GM18873 (cell line): ENCODE measurements at regions not wholly inside any gene's neighbourhood (a gene's known extent, or its start where the extent isn't known, plus 50 kb on each side); places are given as distances from the start of the nearest gene placed in this dataset.
"Not testable (repeated sequence)": the region's sequence is repeated elsewhere in the genome, so short reads cannot be mapped to it uniquely, and the experiment has no call there.

Experiments
- ATAC-seq: cut with Tn5 transposase; IDR thresholded peaks from one replicate; pipeline ENCODE4 v1.9.1; 2021; ENCODE audit warnings: mild to moderate bottlenecking, moderate library complexity, moderate number of reproducible peaks; ENCODE audit not compliant: unreplicated experiment, low FRiP score

DNA sequence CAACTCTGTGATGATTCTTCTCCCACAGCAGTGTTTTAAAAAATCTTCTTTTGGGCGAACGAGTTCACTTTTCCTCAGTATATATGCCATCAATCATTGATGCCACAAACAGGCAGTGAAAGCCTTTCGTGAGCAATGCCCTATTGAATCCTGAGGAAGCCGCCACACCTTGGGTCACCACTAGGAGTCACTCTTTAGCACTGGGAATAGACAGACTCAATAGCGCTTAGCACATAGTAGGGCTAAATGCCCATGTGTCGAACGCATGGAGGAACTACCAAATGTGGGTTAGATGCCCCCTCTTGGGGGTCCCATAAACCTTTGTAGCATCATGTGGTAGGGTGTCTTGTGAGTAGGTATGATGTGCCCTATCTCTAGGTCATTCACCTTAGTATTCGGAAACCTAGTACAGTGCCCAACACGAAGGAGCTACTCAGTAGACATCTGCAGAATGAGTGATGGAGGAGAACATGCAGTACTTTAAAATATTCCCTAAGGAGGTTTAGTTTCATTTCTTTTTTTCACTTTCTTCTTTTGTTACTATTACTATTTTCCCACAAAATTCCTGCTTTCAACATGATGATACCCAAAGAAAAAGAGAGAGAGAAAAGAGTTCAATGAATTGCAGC, 603.7 kb downstream of the BNC2 start:
- ATAC-seq, result no peak

DNA sequence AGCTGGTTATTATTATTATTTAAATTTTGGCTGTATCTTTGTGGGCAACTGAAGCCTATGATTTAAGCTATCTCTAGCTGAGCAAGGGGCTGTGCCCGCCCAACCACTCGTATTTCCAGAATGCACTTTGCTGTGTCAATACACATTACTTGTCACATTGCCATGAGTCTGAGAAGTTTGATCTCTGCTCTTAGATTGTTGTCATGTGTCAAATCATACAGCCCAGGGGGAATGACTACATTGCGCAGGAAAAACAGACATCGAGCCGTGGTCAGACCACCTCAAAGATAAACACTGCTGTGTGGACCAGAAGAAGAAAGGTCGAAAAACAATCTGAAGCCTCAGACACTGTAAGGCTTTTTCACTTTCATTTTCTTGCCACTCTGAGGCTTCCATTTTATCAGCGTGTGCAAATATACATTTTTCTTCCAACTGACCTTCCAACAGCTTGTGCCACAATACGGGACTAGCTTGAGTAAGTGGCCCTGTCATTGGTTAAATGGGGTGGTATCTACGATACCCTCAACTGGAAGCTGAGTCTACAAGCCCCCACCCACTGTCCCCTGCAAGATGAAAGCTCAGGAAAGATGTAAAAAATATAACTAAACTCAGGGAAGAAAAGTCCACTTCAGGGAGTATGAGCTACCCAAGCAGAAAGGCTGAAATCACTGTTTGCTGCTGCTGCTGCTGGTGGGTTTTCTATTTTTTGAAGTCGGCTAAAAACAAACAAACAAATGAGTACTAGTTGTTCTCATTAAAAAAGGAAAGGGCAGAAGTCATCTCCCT, 603.0 kb downstream of the BNC2 start:
- ATAC-seq, result no peak

DNA sequence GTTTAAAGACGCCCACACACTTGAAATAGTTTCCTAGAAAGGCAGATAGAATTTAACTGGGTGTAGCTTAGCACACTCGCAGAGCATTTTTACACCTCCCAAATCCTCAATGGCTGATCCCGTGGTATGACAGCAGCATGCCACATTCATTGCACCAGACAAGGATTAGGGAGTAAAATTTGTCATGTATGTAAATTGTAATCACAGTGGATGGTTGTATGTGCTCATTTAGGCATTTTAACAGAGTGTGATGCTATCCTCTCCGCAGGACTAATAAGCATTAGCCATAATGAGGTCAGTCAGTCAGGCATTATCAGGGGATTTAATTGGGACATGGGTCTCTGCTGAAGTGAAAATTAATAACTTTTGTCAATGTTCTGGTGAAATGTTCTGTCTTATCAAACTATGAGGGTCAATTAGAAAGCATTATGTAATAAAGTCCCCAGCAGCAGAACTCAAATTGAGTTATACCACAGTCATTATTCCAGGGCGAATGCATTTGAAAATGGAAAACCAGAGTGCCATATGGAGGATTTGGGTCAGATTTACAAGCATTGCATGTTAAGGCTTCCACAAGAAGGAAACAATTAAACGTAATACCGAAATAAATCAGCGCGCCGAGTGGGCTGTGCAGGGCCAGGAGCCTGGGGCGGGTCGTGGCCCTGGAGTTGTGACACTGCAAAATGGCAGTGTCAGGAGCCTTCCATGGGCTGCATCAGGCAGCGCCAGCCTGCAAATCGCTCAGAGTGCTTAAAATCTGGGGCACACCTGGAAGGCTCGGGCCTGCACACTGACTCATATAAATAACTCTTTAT, 602.2 kb downstream of the BNC2 start:
- no peak for ATAC-seq

DNA sequence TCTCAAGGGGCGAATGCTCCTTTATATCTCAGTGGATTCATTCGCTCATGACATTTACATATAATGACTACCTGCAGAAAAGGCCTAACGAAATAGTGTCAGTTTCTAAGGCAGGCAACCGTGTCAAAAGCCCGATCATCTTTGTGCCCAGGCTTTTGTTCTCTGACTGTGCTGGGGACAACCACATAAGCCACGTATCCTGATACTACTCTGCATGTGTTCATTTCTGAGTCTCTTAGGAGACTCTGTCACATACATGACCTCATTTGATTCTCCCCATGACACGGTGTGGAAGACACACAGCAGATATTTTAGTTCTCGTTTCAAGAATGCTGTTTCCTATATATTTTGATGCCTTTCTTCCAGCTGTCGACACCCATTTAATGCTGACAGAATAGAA, 598.5 kb downstream of the BNC2 start:
- ATAC-seq, result no peak

DNA sequence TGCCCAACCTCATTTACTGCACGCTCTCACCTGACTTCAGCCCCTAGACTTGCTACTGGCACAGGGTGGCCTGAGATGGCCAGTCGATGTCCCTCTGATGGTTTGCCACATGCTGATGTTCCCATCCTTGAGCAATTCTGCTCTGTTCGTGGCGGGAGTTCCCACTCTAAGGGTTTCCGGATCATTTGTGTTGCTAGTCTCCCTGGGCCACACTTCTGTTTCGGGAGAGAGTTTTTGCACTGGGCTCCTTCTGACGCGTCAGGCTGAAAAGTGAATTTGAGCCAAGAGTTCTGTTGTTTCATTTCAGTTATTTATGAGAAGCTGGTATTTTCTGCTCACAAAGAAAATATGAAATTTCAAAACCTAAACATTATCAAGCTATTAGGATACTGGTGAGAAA, 597.7 kb downstream of the BNC2 start:
- ATAC-seq, result no peak

DNA sequence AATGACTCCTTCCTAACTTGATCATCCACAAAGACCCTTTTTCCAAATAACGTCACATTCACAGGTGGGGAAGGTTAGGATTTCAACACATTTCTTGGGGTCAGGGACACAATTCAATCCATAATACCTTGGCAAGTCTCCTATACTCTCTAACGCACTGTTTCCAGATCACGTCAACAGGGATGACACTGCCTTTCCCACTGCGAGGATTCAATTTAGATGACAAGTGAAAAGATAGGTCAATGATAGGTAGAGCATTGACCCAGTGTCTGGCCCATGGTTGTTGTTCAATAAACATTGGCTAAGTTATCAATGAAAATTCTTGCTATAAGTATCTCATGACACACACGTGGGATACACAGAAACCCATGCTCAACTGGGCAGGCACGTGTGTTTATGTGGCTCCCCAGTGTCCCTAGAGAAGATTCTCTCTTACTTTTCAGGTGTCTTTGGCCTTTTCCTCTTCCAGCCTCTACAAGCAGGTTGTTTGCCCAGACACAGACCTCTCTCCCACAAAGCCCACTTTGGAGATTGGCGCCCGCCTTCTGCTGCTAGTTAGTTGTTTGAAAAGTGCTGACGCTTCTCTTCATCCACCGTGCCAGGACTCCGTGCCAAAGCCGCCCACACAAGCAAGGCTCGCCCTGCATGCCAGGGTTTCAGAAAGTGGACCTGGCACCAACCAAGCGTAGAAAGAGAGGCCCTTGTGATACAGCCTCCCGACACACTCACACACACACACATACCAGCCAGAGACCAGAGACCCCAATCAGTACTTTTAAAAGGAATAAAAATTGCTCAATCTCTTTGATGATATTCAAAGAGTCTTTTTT, 594.5 kb downstream of the BNC2 start:
- ATAC-seq, result no peak

DNA sequence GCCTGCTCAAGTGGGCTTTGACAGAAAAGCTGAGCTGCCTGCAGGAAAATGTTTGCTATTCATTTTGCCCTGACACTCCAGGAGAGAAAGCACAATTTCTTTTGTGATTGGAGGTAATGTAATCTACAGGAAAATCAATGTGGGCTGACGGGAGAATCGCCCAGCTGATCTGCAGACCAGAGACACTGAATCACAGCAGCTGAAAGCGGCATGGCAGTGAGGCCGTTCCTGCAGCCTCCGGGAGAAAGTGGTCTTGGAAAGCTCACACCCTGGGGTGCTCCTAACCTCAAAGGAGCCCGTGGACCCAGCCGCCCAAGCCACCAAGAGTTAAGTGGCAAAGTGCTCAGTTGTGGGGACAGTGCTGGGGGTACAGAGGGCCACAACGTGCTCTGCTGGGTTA, 593.6 kb downstream of the BNC2 start:
- ATAC-seq, result no peak

DNA sequence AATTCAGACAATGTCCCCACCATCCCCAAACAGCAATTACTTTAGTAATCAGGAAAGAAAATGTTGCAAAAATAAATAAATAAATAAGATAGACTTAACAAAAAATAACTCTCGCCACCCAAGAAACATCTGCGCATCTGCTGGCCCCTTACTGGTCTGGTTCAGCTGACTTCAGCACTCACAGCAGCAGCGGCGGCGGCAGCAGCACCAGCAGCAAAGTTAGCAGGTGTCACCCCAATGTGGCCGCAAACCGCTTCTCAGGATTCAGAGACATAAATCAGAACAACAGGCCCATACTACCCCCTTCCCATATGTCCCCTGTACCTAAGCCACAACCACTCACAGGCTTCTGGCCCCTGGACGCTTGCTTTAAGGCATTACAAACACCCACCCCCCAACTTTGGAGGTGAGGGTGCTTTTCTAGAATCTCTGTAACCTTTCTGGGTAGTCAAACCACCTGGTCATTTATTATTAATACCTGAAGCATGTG, 593.0 kb downstream of the BNC2 start:
- ATAC-seq, result no peak

DNA sequence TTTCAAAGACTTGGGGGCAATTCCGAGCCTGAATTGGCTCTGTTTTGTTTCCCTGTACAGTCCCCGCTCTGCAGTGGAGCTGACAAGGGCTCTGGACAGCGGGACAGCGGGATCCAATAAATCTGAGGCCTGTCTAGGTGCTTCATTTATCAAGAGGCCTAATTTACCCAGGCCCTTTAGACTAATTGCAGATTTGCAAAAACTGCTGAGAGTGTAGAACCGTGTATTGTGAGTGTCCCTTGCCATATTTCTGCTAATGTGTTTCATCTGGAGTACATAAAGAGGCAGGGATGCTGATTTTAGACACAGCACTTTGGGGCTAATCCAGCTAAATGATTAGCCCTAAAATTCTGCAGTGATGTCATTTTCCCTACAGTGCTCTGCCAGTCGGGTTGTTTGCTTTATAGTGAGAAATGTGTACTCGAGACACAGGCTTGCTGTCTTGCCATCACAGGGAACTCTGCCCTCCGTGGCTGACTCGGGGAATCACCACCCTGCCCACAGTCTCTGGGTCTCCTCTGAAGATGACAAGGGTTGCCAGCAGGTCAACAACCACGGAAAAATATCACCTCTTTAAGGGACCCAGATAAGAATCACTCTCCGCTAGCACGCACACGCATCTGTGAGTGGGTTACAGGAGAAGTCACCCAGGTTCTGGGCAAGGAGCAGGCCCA, 592.0 kb downstream of the BNC2 start:
- ATAC-seq, result no peak

DNA sequence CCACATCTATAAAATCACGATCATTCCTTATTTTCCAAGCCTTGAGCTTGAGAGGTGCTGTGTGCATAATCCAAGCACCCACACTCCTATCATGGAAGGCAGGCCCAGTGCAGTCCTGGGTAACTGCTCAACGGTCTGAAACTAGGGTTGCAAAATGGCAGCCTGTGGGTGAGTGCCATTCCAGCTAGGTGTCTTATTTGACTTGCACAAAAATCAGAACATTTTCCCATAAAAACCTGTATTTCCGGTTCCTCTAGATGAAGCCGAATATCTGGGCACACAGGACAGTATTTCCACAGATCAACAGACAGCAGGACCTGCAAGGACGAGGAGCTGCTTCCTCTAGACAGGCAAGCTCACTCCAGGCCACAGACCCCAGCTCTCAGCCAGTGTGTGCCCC, 588.8 kb downstream of the BNC2 start:
- ATAC-seq, result no peak

DNA sequence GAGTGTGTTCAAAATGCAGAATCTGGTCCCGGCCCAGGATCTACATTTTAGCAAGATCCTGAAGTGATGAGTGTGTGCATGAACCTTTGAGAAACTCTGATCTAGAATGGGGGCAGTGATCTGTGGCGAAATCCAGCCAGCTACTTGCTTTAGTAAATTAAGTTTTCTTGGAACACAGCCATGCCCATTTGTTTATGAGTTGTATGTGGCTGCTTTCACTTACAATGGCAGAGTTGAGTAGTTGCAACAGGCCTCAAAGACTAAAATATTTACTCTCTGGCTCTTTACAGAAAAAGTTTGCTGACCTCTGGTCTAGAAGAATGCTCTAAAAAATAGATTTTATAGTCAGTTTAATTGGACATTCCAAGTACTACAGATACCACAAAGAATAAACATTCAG, 588.3 kb downstream of the BNC2 start:
- no peak for ATAC-seq

DNA sequence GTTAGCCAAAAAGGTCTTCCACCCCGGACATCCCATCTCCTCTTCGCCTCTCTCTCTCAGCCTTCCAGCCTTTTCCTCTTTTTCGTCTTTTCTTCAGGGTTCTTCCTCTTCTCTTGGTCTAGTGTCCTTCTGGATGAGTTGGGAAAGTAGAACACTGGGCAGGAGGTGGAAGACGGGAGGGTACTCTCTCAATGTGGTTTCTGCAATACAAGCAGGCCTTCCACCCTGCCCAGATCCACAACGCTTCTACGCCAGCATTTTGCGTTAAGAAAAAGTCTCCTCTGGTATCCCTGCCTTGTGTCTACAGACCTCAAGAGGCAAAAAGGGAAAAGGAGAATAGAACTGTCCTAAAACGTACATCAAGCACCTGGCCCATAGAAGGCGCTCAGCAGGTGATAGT, 587.8 kb downstream of the BNC2 start:
- ATAC-seq, result no peak

DNA sequence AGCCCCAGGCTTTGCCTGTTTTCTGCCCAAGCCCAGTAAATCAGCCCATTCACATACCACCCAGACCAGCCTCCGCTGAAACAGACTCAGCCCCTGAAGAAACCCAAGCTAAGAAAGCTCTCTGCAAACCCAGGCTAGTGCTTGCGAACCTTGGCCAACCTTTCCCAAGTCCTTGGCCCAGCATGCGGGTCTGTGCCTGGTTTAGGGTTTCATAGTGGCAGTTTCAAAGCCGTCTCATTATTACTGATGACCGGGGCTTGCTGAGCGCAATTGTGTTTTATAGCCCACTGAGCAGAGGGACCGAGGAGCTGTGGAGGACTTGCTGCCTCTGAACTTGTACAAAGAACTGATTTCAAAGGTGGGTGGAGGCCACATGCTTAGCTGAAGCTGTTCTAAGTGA, 584.3 kb downstream of the BNC2 start:
- ATAC-seq, result no peak

DNA sequence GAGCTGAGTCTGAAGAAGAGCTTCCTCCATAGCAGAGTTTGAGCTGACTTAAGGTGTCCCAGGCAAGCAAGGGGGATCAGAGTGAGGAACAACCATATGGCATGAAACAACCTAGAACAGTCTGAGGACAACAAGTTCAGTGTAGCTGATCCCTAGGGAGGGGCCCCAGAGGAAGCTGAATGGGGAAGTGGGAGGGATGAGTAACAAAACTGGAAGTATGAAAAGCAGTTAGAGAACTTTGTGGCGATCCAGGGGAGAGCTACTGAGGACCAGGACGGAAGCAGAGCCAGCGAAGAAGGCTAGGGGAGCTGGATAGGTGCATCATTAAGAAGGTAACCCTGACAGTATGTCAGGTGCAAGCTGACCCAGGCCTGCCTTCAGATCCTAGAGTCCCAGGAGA, 580.8 kb downstream of the BNC2 start:
- no peak for ATAC-seq

DNA sequence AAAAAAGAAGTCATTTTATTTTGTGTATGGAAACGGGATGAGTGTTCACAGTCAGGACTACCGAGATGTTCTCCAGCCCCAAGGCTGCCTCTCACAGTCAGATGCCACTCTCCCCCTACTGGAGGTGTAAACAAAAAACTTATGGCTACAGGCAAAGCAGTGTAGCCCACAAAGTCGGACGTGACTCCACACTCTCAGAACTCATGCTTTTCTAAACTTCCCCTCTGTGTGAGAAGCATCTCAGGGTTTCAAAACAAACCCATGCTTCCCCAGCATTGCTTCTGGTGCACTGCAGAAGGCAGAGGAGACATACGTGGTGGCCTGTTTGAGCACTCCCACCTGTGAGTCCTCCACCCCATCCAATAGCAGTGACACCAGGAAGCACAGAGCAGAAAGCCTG, 580.3 kb downstream of the BNC2 start:
- no peak for ATAC-seq

DNA sequence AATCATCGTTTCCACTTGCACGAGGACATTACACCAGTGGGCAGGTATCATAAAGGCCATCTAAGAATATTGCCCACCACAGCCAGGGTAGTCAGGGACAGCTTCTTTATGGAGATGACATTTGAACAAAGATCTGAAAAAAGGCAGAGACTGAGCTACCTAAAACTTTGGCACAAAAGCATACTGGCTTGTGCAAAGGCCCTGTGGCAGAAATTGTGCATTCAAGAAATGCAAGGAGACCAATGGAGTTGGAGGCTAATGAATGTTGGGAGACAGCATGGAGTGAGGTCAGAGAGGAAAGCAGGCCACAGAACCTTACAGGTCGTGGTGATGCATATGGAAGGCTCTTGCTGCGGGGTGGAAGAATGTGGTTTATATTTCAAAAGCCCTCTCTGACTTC, 578.5 kb downstream of the BNC2 start:
- ATAC-seq, result no peak

DNA sequence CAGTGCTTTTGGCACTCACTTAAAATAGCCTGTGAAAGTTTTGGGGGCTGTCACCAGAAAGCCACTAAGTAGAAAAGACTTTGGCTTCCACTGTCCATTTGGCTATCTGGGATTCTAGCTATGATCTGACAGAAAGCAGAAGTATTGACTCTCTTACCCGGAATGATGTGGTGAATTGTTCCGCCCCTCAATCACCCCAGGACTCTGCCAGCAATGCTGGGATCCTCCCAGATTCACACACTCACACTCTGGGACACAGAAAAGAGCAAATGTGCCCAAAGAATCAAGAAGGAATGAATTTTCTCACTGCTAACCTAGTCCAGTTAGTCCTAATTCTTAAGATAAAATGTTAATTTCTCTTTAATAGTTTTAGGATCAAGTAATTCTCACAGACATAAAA, 576.9 kb downstream of the BNC2 start:
- ATAC-seq, result no peak

DNA sequence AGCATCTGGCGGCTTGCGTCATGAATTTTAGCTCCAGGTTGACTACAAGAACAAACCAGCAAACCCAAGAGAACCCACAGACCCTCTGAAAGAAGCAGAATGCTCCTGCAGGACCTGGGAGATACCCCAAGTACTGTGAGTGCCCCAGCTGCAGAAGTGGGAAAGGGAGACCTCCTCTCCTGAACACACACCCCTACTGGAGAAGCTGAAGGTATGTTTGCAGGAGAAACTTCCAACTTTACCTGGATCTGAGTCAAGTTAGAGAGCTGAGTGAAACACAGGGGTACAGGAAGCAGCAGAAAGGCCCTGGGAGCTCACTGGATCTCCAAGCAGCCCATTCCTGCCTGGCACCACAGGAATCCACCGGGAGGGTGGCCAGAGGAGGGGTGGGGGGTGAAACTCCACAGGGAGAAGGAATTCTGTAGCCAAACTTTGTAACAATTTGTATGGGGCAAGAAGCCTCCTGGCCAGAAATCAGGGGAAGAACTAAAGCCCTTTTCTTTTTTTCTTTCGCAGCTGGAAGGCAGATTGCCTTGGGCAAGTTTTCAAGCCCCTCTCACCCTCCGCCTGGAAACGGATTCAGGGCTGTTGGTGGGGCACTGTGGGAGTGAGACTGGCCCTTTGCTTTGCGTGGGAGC, 576.2 kb downstream of the BNC2 start:
- ATAC-seq, result no peak

DNA sequence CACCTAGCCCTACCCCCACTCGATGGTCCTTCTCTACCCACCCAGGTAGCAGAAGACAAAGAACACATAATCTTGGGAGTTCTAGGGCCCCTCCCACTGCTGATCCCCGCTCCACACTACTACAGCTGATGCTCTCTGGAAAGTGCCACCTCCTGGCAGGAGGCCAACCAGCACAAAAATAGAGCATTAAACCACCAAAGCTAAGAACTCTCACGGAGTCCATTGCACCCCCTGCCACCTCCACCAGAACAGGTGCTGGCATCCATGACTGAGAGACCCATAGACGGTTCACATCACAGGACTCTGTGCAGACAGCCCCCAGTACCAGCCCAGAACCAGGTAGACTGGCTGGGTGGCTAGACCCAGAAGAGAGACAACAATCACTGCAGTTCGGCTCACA, 575.5 kb downstream of the BNC2 start:
- not testable (repeated sequence) for ATAC-seq
